SU-DHL-6 (cell line): ENCODE measurements at regions not wholly inside any gene's neighbourhood (a gene's known extent, or its start where the extent isn't known, plus 50 kb on each side); places are given as distances from the start of the nearest gene placed in this dataset.

ENCODE experiments used
- EZH2phosphoT487 ChIP-seq: fragments of 200-600 bp; sonication (generic), shearing (Covaris generic); conservative IDR thresholded peaks from 2 replicates; pipeline ENCODE4 v1.6.1; 2018; ENCODE audit warnings: mild to moderate bottlenecking, antibody characterized with exemption, low read length, moderate library complexity, mixed read lengths
- TF ChIP-seq, protein P1 (sequence below): fragments of 200-600 bp; sonication (generic); IDR thresholded peaks from one replicate; pipeline ENCODE4 v1.5.1; 2017; ENCODE audit warnings: antibody characterized with exemption, mild to moderate bottlenecking, low read length, moderate library complexity; ENCODE audit not compliant: insufficient read depth, poor library complexity, severe bottlenecking

GRCh38 chr11:116439361-116439677, 333.5 kb downstream of the BUD13 start:
- TF ChIP-seq EZH2phosphoT487 = no peak
- TF ChIP-seq, protein P1, sequence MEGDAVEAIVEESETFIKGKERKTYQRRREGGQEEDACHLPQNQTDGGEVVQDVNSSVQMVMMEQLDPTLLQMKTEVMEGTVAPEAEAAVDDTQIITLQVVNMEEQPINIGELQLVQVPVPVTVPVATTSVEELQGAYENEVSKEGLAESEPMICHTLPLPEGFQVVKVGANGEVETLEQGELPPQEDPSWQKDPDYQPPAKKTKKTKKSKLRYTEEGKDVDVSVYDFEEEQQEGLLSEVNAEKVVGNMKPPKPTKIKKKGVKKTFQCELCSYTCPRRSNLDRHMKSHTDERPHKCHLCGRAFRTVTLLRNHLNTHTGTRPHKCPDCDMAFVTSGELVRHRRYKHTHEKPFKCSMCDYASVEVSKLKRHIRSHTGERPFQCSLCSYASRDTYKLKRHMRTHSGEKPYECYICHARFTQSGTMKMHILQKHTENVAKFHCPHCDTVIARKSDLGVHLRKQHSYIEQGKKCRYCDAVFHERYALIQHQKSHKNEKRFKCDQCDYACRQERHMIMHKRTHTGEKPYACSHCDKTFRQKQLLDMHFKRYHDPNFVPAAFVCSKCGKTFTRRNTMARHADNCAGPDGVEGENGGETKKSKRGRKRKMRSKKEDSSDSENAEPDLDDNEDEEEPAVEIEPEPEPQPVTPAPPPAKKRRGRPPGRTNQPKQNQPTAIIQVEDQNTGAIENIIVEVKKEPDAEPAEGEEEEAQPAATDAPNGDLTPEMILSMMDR = no peak
